NCI-H226 (cell line): ENCODE measurements at regions not wholly inside any gene's neighbourhood (a gene's known extent, or its start where the extent isn't known, plus 50 kb on each side); places are given as distances from the start of the nearest gene placed in this dataset.
"Not testable (repeated sequence)": the region's sequence is repeated elsewhere in the genome, so short reads cannot be mapped to it uniquely, and the experiment has no call there.

Source experiments
- DNase-seq: peaks from one replicate; pipeline ENCODE4 v3.0.0-alpha.2; 2015

- DNase-seq = no peak
Observed at GRCh38 chr2:8138923-8139667, 542.8 kb upstream of the ID2 start.

DNA sequence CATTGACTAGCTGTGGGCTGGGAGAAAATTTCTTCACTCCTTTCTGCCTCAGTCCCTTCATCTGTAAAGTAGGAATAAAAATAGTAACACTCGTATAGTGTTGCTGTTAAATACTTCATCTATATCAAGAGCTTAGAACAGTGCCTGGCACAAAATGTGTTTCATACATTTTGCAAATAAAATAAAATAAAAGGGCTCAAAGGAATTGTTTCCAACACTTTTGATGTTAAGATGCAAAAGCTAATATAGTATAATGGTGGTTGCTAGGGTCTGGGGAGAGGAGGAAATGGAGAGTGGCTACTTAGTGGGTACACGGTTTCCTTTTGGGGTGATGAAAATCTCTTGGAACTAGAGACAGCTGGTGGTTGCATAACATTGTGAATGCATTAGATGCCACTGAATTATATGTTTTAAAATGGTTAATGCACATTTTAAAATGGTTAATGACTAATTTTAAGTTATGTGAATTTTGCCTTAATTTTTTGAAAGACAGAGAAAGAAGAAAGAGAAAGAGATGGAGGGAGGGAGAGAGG, 542.1 kb upstream of the ID2 start:
- DNase-seq = no peak

GRCh38 chr2:8141079-8141707, 540.7 kb upstream of the ID2 start:
- no peak for DNase-seq

- DNase-seq = no peak
Observed at GRCh38 chr2:8141780-8142179, 540.1 kb upstream of the ID2 start.

DNA sequence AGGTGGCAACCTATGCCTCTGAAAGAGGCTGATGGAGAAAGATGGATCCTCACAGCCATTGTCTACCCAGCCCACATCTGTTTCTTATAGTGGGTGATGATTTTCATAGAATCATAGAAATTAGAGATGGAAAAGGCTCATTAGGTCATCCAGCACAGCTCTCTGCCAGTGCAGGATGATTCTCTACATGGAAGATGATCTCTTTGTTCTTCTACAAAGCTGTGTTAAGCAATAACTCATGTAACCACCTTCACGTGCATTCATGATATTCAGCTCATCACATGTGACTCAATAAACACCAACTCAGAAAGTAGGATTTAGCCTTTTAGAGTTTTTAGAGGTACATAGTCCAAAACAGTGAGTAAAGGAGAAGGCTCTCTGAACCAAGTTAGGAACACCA, 539.4 kb upstream of the ID2 start:
- DNase-seq = no peak

GRCh38 chr2:8144131-8144631, 537.7 kb upstream of the ID2 start:
- no peak for DNase-seq

DNA sequence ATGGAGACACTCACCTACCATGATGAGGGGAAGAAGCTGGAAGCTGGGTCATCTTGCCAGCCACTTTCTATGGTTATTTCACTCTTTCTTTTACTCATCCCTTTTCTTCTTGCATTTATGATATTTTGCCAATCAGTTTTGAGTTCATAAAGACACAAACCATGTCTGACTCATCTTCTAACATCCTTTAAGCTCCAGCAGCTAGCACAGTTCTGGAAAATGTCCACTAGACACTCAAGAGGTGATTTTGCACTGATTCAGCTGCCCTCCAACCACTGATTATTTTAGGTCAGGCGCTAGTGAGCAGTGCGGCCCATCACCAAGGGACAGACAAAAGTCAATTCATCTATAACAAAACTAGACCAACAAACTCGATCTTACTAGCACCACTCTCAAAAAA, 537.1 kb upstream of the ID2 start:
- DNase-seq = no peak

- not testable (repeated sequence) for DNase-seq
Observed at GRCh38 chr2:8145375-8145774, 536.5 kb upstream of the ID2 start.

DNA sequence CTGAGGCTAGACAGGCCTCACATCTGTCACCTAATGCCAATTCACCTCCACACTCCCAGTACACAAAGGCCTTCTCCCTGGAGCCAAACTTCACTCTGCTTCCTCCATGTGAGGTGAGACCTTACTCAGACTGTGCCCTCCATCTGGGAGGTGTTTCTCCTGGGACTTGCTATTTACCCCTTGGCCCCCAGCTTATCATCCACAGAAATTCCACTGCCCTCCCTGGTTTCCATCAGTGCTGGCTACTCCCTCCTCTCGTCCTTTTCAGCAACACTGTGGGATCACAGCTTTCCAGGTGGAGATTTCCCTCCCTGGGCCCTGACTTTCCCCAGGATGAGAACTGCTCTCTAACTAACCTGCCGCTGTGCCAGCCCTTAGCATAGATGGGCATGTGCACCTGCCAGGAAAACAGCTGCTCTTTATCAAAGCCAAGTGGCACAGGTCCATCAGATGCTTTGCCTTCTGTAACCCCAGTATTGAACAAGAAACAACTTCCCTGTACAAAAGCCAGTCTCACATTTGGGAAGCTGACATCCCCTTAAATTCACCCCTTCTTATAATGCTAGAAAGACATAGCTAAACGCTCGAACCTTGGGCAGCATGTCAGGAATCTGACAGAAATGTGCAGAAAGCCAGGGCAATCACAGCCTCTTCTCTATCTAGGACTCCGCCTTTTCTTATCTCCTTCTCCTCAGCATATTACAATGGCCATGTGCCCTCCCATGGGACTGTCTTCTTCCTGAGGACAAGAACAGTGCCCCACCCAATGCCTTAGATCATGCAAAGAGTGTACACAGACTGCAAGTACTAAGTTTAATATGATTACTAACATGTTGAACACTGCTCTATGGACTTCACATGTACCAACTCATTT, 535.5 kb upstream of the ID2 start:
- no peak for DNase-seq

GRCh38 chr2:8148260-8149006, 533.4 kb upstream of the ID2 start:
- DNase-seq = peak; percentile 88

GRCh38 chr2:8149007-8149405, 532.9 kb upstream of the ID2 start:
- DNase-seq = no peak

- no peak for DNase-seq
Observed at GRCh38 chr2:8149985-8150539, 531.8 kb upstream of the ID2 start.

DNA sequence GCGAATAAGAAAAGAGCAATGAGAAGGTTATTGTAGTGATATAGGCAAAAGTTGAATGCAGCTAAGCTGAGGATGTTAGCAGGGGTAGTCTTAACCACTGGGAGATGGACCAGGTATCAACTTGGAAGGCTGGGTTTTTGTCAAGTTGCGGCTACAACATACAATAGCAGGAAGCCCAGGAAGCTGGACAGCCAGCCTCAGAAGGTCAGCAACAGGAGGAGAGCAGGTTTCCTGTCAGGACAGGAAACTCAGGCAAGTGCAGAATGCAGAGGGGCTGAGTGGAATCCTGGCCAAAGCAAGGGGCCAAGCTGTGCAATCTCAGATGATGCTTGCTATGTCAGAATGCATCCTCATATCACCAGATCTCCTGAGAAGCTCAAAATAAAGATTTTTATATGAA, 530.0 kb upstream of the ID2 start:
- DNase-seq = no peak

DNA sequence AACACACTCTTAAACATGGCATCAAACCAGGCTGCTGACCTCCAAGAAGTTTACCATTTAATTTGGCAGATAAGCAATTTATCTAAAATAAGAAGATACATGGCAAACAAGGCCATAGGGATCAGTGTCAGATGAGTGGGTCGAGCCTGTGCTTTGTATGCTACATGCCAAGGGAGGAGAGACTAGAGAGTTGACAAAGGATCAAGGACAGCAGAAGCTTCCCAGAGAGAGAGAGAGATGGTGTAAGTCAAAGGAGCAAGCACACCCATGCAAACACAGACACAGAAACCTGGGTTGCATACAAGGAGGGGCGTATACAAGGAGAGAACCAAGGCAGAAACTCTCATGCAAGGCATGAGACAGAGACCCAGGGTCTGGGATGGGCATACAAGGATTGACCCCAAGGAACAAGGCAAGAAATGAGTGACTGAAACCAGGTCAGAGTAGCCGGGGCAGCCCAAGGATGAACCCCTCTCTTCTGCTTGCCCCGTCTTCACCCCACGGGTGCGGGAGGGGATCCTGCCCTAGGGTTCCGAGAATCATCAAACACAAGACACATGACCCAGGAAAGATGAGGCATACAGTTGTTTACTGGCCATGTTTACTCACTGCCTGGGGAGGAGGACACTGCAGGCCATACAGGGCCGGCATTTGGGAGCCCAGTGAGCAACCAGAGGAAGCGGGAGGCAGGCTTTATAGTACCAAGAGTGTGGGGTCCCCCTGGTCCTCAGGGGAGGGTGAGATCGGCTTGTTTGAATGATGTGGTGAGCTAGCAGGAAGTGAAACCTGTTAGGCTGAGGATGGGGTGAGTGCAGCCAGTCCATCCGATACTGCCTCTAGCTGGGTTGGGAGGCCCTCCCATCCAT, 529.2 kb upstream of the ID2 start:
- DNase-seq = no peak

- DNase-seq = no peak
Observed at GRCh38 chr2:8153258-8153718, 528.6 kb upstream of the ID2 start.

DNA sequence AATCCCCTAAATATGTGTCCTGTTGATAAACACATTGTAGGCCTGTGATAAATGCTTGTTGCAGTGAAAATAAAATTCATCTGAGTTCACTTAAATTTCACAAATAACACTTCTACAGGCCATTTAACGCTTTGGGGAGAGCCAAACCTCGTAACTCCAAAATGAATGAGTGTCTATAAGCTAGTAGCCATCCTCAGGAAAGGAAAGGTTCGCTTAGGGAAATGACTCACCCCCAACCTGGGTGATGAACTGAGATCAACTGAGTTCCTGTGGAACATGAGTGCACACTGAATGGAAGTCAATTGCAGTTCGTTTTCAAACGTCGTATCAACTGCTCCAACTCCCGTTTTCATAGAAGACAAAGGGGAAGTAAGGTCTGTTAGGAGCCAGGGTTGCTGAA, 527.6 kb upstream of the ID2 start:
- DNase-seq = no peak

GRCh38 chr2:8154936-8155335, 526.9 kb upstream of the ID2 start:
- no peak for DNase-seq

GRCh38 chr2:8157621-8158430, 524.0 kb upstream of the ID2 start:
- DNase-seq = no peak

DNA sequence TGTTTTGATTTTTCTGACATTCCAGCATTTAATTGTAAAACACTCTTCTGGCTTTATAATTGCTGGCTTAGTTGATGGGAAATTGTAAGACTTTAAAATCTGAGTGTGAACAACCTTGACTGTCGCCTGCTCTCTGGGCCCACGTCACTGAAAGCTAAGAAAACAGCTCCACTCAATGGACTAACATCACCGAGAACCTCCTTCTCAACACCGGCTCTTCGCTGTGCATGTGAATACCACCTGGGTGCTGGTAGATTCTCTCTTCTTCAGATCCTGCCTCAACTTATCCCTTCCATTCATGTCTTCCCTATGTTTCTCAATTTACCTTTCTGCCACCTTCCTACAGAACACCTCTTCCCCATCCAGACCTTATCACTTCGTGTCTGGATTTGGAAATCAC, 523.1 kb upstream of the ID2 start:
- DNase-seq = no peak
